ENCODE measurements at regions not wholly inside any gene's neighbourhood (a gene's known extent, or its start where the extent isn't known, plus 50 kb on each side); places are given as distances from the start of the nearest gene placed in this dataset.

DNA sequence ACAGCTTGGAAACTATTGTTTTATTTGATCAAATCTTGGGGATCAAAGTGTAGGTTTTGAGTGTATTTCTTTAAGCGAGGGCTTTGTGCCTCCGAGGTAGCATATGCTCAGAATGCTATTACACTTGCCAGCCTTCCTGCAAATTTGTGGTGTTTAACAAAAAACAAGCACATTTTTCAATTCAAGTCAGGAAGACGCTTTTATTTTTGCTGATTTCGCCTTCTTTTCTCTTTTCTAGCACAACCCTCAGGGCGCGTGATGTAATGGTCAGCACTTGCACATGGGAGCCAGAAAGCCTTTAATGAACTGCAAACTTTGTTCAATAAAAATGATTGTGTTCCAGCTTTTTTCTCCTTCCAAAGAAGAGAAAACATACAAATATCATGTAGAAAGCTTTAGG is 466.5 kb downstream of the PRKD1 start:
- DNase-seq (ENCODE audit: low read depth): no peak

DNA sequence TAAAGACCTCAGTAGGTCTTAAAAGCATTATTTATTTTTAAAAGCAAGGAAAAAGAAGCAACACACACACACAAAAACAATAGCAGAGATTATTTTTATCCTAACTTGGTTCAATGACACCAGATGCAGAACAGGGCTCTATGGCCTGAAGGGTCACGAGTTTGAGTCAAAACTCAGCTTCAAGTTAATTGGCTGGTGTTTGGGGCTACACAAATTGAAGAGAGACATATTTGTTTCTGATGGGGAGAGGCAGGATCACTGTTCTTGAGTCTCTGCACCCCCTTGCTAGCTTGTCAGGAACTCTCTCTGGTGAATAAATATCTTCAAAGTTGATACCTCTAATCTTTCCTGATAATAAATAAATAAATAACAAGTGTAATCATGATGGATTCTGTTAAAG is 466.1 kb downstream of the PRKD1 start:
- DNase-seq (ENCODE audit: low read depth): no peak

DNA sequence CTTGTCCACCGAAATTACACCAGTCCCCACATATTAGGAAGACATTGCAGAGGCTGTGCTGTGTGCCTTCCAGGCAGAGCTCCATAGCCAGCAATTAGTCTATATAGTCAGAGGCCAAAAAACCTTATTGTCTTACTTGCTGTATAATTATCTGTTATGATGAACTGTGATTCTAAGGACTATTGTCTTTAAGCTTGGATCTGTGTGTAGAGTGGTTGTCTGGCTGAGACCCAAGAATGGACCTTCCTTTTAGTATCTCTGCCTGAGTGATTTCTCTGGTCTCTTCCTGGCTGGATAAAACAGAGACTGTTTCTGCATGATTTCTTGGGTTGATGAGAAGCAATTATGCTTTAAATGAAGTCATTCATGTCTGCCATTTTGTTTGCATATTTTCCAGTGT is 465.3 kb downstream of the PRKD1 start:
- DNase-seq (ENCODE audit: low read depth): no peak

DNA sequence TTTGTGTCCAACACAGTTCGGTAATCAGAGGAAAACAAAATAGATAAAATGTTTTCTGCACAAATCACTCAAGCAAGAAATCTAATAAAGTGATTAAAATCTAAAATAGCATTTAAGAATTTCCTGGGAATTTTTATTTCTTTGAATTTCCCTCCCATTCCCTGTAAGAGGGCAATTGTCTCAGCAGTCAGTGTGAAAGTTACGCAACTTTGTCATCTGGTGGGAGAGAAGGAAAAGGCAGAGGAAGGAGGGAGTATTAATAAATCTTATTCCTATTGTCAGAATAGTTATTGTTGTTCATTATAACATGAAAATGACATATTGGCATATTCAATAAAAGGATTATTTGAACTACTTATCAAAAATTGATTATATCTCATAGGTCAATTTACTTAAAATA is 464.9 kb downstream of the PRKD1 start:
- no peak for DNase-seq (ENCODE audit: low read depth)

DNA sequence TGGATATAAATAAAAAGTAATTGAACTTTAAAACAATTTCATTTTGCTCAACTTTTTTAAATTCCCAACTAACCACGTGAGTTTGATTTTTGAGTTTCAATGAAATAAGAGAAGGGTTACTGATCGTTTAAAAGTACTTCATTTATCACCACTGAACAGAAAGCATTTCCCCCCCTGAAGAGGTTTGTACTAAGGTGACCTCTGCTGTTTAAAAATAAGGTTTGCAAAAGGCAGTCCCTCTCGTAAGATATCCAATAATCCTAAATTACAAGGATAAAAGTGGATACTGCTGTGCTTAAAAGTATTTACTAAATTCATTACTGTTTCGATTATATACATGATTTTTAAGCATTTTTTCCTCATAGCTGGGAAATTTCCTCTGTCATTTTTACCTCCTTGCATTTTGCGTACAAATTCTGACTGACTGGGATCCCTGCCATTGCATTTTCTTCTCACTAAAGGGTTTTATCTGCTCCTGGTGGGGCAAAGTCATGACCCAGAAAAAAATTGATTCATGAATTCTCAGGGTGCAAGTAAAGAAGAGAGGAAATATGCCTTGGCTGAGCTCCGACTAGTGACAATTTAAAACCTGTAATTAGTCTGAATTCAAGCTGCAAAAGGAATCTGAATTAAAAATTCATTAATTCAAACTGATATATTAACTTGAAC is 463.8 kb downstream of the PRKD1 start:
- DNase-seq (ENCODE audit: low read depth): no peak

DNA sequence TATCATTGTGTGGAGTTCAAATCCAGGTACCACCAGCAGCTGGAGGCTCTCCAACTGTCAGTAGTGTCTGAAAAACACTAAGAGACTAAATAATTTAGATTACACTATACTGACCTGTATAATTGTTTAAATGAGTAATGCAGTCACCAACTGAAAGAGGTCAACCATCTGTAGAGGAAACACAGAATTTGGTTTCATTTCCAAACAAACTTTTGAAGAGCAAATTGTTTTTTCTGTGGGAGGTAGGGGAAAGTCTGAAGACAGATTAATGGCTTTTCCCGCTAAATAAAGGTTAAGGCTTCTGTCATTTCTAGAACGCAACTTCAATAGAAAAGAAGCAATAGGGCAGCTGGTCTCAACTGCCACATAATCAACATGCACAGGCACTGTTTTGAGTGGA is 462.6 kb downstream of the PRKD1 start:
- DNase-seq (ENCODE audit: low read depth): no peak

DNA sequence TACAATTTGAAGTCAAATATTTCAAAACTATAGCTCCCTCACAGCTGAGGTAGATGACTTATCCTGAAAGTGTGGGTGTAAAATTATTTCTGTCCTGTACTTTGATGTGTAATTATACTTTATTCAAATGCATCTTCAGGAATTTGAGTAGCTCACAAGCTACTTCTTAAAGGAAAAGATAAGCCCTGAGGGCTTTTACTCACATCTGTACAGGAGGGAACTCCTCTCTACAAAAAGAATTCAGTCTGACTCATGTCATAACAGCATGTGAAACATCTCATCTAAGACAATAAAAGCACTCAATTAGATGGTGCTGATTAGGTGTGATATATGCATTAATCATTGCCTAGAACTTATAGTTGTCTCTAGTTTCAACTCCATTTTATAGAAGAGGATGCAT is 452.0 kb downstream of the PRKD1 start:
- DNase-seq (ENCODE audit: low read depth): no peak

DNA sequence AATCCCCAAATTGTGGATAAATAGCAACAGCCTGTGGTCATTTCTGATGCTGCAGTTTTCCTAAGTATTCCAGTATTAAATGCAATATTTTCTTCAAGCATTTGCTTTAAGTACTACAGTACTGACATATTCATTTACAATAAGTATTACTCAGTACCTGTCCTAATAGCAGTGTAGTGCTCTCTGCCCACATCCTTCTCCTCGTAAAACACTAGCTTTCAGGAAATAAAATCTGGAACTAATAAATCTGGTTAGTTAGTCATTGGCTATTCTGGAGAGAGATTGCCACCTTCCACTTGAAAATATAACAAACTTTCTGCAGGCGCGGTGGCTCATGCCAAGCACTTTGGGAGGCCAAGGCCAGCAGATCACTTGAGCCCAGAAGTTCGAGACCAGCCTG is 441.5 kb downstream of the PRKD1 start:
- no peak for DNase-seq (ENCODE audit: low read depth)

DNA sequence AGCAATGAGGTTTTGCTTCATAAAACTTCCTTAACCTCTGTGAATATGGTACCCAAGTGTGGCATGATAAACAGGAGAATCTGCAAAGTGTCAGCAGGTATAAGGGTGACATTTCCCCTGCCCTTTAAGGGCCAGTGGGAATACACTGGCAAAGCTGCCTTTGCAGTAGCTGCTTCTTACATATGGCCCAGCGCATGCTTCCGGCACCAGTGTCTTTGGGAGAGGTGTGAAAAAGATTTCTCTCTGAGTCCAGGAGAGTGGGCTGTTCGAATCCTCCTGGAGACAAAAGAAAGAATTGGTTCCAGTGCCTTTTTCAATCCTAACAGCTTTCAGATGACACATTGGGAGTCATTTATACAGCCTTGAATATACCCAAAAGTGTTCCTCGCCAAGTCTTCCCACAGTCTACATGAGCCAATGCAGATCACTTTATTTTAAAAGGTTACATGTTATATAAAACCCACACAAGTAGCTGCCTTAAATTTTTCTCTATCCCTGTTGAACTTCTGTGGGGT is 437.7 kb downstream of the PRKD1 start:
- DNase-seq (ENCODE audit: low read depth): no peak

DNA sequence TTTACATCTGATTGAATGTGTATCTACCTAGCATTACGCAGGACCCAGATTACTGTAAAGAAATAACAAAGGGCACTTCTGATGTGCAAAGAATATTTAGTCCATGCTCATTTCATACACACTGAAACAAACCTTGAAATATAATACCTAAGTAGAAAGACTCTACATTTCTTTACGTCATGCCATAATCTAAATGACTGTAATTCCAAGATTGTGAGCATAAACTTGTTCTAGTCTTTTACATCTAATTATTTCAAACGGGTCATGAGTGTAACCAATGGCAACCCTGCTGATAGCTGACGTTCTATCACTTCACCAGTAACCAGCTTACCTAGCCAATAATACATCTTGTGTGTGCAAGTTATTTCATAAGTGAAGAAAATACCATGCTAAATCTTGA is 433.8 kb downstream of the PRKD1 start:
- DNase-seq (ENCODE audit: low read depth): no peak

DNA sequence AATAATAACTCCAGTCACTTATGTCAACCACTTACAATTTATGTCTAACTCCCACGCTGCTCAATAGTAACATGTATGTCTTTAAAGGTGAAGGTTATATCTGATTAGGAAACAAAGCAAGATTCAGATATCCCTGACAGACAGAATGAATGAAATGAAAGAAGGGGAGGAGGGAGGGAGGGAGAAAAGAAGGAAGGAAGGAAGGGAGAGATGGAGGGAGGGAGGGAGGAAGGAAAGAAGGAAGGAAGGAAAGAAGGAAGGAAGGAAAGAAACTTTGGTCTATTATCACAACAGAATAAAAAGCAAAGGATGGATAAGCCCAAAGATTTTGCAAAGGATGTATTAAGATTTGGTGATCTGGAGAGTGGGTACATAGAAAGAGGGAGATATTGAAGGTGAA is 433.3 kb downstream of the PRKD1 start:
- no peak for DNase-seq (ENCODE audit: low read depth)

DNA sequence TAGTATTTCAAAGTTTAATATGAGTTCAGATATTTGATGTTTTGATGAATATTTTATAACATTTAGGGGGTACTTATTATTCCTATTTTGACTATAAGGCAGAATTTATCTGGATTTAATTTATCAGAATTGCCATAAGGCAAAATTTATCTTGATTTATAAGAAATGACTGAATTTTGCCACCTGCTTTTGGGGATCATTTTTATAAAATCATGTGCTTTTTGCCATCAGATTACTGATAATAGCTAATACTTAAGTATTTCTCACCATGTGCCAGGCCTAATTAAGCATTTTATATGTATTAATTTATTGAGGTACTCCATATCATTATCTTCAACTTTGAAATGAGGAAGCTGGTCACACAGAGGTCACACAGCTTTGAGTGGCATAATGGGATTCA is 423.7 kb downstream of the PRKD1 start:
- DNase-seq (ENCODE audit: low read depth): no peak

DNA sequence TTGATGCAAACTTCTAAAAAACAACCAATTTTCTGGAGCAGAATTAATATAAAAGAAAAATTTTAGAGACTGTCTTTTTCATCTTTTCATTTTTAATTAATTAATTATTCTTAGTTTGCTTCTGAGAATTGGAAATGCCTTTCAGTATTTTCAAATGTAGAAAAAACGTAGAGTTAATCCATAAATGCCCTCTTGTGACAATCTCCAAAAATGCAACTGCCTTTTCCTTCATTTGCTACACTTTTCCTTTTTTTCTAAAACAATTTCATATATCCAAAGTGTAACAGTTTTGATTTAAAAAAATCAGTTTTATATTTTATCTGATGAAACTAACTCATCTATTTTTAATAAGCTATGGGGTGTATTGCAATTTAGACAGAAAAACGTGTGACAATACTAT is 409.3 kb downstream of the PRKD1 start:
- DNase-seq (ENCODE audit: low read depth): no peak

DNA sequence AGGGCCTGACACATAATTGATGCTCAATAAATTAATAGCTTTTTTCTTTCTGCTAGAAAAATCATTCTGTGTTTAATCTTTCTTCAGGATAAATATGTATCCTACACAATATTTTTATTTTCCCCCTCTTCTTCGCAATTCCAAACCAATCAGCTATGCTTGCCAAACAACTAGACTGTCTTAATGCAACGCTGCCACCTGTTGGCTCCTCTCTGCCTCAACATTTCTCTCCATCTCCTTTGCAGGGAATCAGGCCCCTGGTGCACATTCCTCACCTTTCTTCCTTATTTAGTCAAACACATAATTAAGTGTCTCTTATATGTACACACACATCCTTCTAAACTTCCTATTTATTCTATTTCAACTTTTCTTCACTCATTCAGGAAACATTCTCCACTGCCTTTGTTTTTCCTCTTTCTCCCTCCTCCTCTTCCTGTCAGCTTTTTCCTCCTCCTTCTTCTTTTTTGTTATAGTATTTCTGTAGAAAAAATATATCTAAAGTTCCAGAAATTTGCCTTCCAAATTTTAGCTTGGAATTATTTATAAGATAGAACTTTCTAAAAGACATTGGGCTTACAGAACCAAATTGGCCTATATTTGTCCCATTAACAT is 406.0 kb downstream of the PRKD1 start:
- no peak for DNase-seq (ENCODE audit: low read depth)
